ENCODE measurements at regions not wholly inside any gene's neighbourhood (a gene's known extent, or its start where the extent isn't known, plus 50 kb on each side); places are given as distances from the start of the nearest gene placed in this dataset.

DNA sequence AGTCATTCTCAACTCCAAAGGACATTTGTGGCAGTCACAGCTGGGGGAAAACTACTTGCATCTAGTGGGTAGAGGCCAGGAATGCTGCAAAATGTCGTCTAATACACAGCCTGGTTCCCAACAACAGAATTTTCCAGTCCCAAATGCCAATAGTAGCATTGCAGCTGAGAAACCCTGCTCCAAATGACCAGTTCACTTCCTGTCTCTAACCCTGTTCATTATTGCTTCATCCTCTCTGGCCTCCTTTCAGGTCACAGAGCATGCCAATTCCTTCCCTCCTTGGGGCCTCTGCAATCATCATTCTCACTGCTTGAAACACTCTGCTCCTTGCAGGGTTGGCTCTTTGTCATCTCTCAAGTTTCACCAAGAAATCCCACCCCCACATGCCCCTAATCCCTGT, 139.1 kb downstream of the IRS1 start:
- no peaks in the 10 kb centered on the region for H3K27me3 Mint-ChIP-seq (ENCODE audit: unreplicated experiment)
- no peak for DNase-seq (ENCODE audit: extremely low spot score, unreplicated experiment)
- no peaks in the 10 kb centered on the region for H3K36me3 Mint-ChIP-seq (ENCODE audit: unreplicated experiment)
- TF ChIP-seq, protein P1, sequence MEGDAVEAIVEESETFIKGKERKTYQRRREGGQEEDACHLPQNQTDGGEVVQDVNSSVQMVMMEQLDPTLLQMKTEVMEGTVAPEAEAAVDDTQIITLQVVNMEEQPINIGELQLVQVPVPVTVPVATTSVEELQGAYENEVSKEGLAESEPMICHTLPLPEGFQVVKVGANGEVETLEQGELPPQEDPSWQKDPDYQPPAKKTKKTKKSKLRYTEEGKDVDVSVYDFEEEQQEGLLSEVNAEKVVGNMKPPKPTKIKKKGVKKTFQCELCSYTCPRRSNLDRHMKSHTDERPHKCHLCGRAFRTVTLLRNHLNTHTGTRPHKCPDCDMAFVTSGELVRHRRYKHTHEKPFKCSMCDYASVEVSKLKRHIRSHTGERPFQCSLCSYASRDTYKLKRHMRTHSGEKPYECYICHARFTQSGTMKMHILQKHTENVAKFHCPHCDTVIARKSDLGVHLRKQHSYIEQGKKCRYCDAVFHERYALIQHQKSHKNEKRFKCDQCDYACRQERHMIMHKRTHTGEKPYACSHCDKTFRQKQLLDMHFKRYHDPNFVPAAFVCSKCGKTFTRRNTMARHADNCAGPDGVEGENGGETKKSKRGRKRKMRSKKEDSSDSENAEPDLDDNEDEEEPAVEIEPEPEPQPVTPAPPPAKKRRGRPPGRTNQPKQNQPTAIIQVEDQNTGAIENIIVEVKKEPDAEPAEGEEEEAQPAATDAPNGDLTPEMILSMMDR (IDR thresholded peaks at IDR 0.05): no peak
- no peak overlapping the region for H3K27ac Mint-ChIP-seq (ENCODE audit: unreplicated experiment)
- H3K4me3 Mint-ChIP-seq (ENCODE audit: unreplicated experiment): no peak overlapping the region
- H3K9me3 Mint-ChIP-seq (ENCODE audit: unreplicated experiment): no peaks in the 10 kb centered on the region
- peaks cover 28% of the 10 kb centered on the region for H3K4me1 Mint-ChIP-seq (ENCODE audit: unreplicated experiment)

DNA sequence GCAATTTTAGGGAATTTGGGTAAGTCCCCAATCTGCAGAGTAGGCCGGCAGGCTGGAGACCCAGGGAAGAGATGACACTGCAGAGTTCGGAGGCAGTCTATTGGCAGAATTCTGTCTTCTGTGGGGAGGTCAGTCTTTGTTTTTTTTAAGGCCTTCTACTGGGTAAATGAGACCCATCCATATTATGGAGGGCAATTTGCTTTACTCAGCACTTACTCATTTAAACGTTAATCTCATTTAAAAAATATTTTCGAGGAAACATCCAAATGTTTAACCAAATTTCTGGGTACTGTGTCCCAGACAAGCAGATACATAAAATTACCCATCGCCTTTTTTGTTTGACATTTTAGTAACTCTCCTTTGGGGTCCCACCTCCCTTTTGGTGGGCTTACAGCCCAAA, 139.5 kb downstream of the IRS1 start:
- no peak overlapping the region for H3K4me3 Mint-ChIP-seq (ENCODE audit: unreplicated experiment)
- H3K27ac Mint-ChIP-seq (ENCODE audit: unreplicated experiment): no peak overlapping the region
- H3K9me3 Mint-ChIP-seq (ENCODE audit: unreplicated experiment): no peaks in the 10 kb centered on the region
- H3K4me1 Mint-ChIP-seq (ENCODE audit: unreplicated experiment): peaks cover 28% of the 10 kb centered on the region
- TF ChIP-seq, protein P1 (IDR thresholded peaks at IDR 0.05): no peak
- DNase-seq (ENCODE audit: extremely low spot score, unreplicated experiment): no peak
- no peaks in the 10 kb centered on the region for H3K27me3 Mint-ChIP-seq (ENCODE audit: unreplicated experiment)
- H3K36me3 Mint-ChIP-seq (ENCODE audit: unreplicated experiment): no peaks in the 10 kb centered on the region

DNA sequence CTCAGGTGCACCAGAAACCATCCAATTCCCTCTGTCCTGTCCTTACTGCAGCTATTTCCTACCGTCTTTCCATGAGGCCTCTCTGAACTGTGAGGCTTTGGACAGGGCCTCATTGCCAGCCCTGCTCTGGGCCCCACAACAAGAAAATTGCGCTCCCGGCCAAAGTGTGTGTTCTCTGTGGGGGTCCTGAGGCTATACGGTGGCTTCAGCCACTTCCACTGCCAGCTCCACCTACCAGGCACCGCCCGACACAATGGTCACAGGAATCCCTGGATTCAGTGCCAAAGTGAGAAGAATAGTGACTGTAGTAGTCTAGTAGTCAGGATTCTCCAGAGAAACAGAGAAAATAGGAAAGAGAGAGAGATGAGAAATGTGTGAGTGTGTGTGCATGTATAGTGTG, 140.2 kb downstream of the IRS1 start:
- Mint-ChIP-seq H3K27ac (ENCODE audit: unreplicated experiment) (no peak overlapping the region), H3K27me3 (ENCODE audit: unreplicated experiment) (no peaks in the 10 kb centered on the region), H3K36me3 (ENCODE audit: unreplicated experiment) (no peaks in the 10 kb centered on the region), H3K9me3 (ENCODE audit: unreplicated experiment) (no peaks in the 10 kb centered on the region), H3K4me3 (ENCODE audit: unreplicated experiment) (no peak overlapping the region), H3K4me1 (ENCODE audit: unreplicated experiment) (peaks cover 28% of the 10 kb centered on the region)
- TF ChIP-seq, protein P1 (IDR thresholded peaks at IDR 0.05): no peak
- DNase-seq (ENCODE audit: extremely low spot score, unreplicated experiment): no peak

DNA sequence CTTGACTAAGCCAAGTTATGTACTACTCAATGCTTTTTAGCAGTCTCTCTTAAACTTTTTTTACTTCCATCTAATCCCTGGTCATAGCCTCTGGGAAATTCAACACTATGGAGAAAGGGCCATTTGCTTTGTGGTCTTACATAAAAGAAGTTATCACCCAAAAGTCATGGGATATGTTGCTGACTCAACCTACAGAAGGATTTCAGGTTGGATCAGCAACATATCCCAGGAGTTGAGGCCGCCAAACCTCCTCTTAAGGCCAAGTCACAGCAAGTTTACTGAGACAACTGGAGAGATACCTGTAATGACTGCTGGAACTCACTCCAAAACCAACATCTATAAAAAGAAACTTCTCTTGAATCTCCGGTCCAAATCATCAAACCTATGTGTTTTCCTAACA, 141.1 kb downstream of the IRS1 start:
- H3K9me3 Mint-ChIP-seq (ENCODE audit: unreplicated experiment): no peaks in the 10 kb centered on the region
- H3K4me3 Mint-ChIP-seq (ENCODE audit: unreplicated experiment): no peak overlapping the region
- no peaks in the 10 kb centered on the region for H3K36me3 Mint-ChIP-seq (ENCODE audit: unreplicated experiment)
- DNase-seq (ENCODE audit: extremely low spot score, unreplicated experiment): no peak
- peaks cover 28% of the 10 kb centered on the region for H3K4me1 Mint-ChIP-seq (ENCODE audit: unreplicated experiment)
- TF ChIP-seq, protein P1 (IDR thresholded peaks at IDR 0.05): no peak
- no peaks in the 10 kb centered on the region for H3K27me3 Mint-ChIP-seq (ENCODE audit: unreplicated experiment)
- no peak overlapping the region for H3K27ac Mint-ChIP-seq (ENCODE audit: unreplicated experiment)

DNA sequence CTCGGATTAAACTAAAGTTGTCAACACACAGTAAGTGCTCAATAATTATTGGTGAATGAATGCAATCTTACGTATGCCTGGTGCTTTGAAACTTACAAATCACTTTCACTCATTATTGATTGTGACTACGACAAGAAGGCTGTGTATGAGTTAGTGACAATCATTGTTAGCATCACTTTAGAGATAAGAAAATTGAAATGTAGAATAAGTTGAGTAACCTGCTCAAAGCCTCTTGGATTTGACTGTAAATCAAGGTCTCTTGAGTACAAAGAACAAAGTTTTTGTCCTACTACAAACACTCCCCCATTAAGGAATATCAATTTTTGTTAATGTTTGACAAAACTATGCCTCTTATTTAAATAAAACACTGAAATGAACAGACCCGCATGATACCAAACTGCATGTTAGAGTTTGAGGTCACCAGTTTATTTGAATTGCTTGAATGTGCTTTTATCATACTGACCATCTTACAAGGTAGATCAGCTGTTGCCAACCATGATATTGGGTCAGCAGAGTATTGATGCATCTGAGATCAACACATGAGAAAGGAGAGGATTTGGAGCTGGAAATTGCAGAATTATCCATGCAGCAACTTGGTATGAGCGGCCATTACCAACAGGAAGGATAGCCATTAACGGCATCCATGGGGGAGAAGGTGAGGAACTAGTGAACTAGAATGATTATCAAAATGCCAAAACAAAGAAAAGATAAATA, 142.1 kb downstream of the IRS1 start:
- no peak overlapping the region for H3K4me3 Mint-ChIP-seq (ENCODE audit: unreplicated experiment)
- TF ChIP-seq, protein P1 (IDR thresholded peaks at IDR 0.05): no peak
- H3K27me3 Mint-ChIP-seq (ENCODE audit: unreplicated experiment): no peaks in the 10 kb centered on the region
- H3K36me3 Mint-ChIP-seq (ENCODE audit: unreplicated experiment): no peaks in the 10 kb centered on the region
- DNase-seq (ENCODE audit: extremely low spot score, unreplicated experiment): no peak
- H3K27ac Mint-ChIP-seq (ENCODE audit: unreplicated experiment): no peak overlapping the region
- no peaks in the 10 kb centered on the region for H3K9me3 Mint-ChIP-seq (ENCODE audit: unreplicated experiment)
- H3K4me1 Mint-ChIP-seq (ENCODE audit: unreplicated experiment): peaks cover 30% of the 10 kb centered on the region

Data from osteocyte (in vitro differentiated cells).